K562 (cell line): ENCODE measurements at regions not wholly inside any gene's neighbourhood (a gene's known extent, or its start where the extent isn't known, plus 50 kb on each side); places are given as distances from the start of the nearest gene placed in this dataset.

ENCODE experiments used
- ARHGAP35 ChIP-seq: fragments of 450-650 bp; IDR thresholded peaks from 2 replicates; pipeline ENCODE4 v1.6.1; 2018; ENCODE audit not compliant: partially characterized antibody
- ATF1 ChIP-seq, 2 experiments: fragments of 450-650 bp in 1 of 2; IDR thresholded peaks; 2 replicates each; pipeline ENCODE4 v1.6.1; 2016; ENCODE audit warnings: missing compliant biosample characterization in 1 of 2, missing genetic modification characterization in 1 of 2
- BACH1 ChIP-seq: fragments of 200-800 bp; sonication (Bioruptor generic); IDR thresholded peaks from 2 replicates; pipeline ENCODE4 v1.6.1; 2016; ENCODE audit warnings: missing genetic modification characterization, missing compliant biosample characterization
- BCL6 ChIP-seq: fragments of 250-450 bp; sonication (Bioruptor Pico); IDR thresholded peaks from 2 replicates; pipeline ENCODE4 v1.4.0; 2020
- CXXC5 ChIP-seq: fragments of 250-450 bp; sonication (Bioruptor Pico); IDR thresholded peaks from 2 replicates; pipeline ENCODE4 v1.8.0; 2022; ENCODE audit warnings: inconsistent platforms, mild to moderate bottlenecking, moderate library complexity
- DMBX1 ChIP-seq: fragments of 250-450 bp; sonication (Bioruptor Pico); IDR thresholded peaks from 2 replicates; pipeline ENCODE4 v1.8.0; 2022; ENCODE audit warnings: inconsistent platforms, mild to moderate bottlenecking, moderate library complexity, borderline replicate concordance
- E2F6 ChIP-seq, 2 experiments: IDR thresholded peaks; 2 replicates each; pipeline ENCODE4 v1.6.1; 2011; ENCODE audit warnings: borderline replicate concordance in 1 of 2, control low read depth in 1 of 2, low read depth in 1 of 2, low read length in 1 of 2, mild to moderate bottlenecking in 1 of 2, mixed read lengths in 1 of 2, moderate library complexity in 1 of 2; ENCODE audit not compliant: insufficient read depth in 1 of 2, insufficient read length in 1 of 2, poor library complexity in 1 of 2, severe bottlenecking in 1 of 2; ENCODE audit errors: extremely low read depth in 1 of 2
- FOXK2 ChIP-seq, 2 experiments: fragments of 450-650 bp; IDR thresholded peaks in 1 of 2; conservative IDR thresholded peaks in 1 of 2; 2 replicates each; pipeline ENCODE4 v1.6.1; 2016; ENCODE audit warnings: low read depth in 2 of 2, mild to moderate bottlenecking in 1 of 2
- GATAD2B ChIP-seq: fragments of 450-650 bp; IDR thresholded peaks from 2 replicates; pipeline ENCODE4 v1.6.1; 2017; ENCODE audit warnings: mild to moderate bottlenecking, borderline replicate concordance
- MECOM ChIP-seq: fragments of 250-450 bp; sonication (Bioruptor Pico); IDR thresholded peaks from 2 replicates; pipeline ENCODE4 v1.8.0; 2022; ENCODE audit warnings: inconsistent platforms
- MTA3 ChIP-seq: fragments of 450-650 bp; formaldehyde crosslinking; IDR thresholded peaks from 2 replicates; pipeline ENCODE4 v1.6.1; 2017; ENCODE audit warnings: mild to moderate bottlenecking, borderline replicate concordance
- NFIC ChIP-seq: fragments of 450-650 bp; IDR thresholded peaks from 2 replicates; pipeline ENCODE4 v1.6.1; 2017; ENCODE audit warnings: mild to moderate bottlenecking, inconsistent platforms
- SMARCA4 ChIP-seq: fragments of 450-650 bp; IDR thresholded peaks from 2 replicates; pipeline ENCODE4 v1.6.1; 2016
- STAT5B ChIP-seq: fragments of 250-450 bp; sonication (Bioruptor Pico); IDR thresholded peaks from 2 replicates; pipeline ENCODE4 v1.8.0; 2021; ENCODE audit warnings: mild to moderate bottlenecking, inconsistent platforms
- TEAD4 ChIP-seq, 2 experiments: sonication (generic) in 1 of 2; formaldehyde crosslinking in 1 of 2; IDR thresholded peaks; 2 replicates each; pipeline versions ENCODE4 v1.6.1 to v1.8.0; 2012 to 2022; ENCODE audit warnings: borderline replicate concordance in 1 of 2, inconsistent platforms in 1 of 2, low read length in 1 of 2, mild to moderate bottlenecking in 1 of 2, missing genetic modification reagents in 1 of 2
- THRA ChIP-seq: fragments of 450-650 bp; IDR thresholded peaks from 2 replicates; pipeline ENCODE4 v1.6.1; 2017; ENCODE audit warnings: mild to moderate bottlenecking, moderate library complexity
- USF1 ChIP-seq: sonication (generic); formaldehyde crosslinking; IDR thresholded peaks from 2 replicates; pipeline ENCODE4 v1.9.0; 2022; ENCODE audit warnings: mild to moderate bottlenecking, missing genetic modification reagents
- ZNF197 ChIP-seq: fragments of 200-800 bp; sonication (Bioruptor generic); IDR thresholded peaks from 2 replicates; pipeline ENCODE4 v1.6.1; 2016; ENCODE audit warnings: low read depth, missing genetic modification characterization, missing compliant biosample characterization
- ZNF444 ChIP-seq: fragments of 250-450 bp; sonication (Bioruptor Pico); IDR thresholded peaks from 2 replicates; pipeline ENCODE4 v1.4.0; 2020; ENCODE audit warnings: mild to moderate bottlenecking, moderate library complexity
- ZNF589 ChIP-seq: fragments of 200-800 bp; sonication (Bioruptor generic); IDR thresholded peaks from 2 replicates; pipeline ENCODE4 v1.6.1; 2016; ENCODE audit warnings: low read depth, missing genetic modification characterization, missing compliant biosample characterization
- ZNF655 ChIP-seq: fragments of 250-450 bp; sonication (Bioruptor Pico); IDR thresholded peaks from 2 replicates; pipeline ENCODE4 v1.5.0; 2021
- ZNF76 ChIP-seq: fragments of 250-450 bp; sonication (Bioruptor Pico); IDR thresholded peaks from 2 replicates; pipeline ENCODE4 v1.4.0; 2020; ENCODE audit warnings: mild to moderate bottlenecking, moderate library complexity, borderline replicate concordance
- ZNF79 ChIP-seq: fragments of 250-450 bp; sonication (Bioruptor Pico); IDR thresholded peaks from 2 replicates; pipeline ENCODE4 v1.4.0; 2020; ENCODE audit warnings: low read depth, mild to moderate bottlenecking, moderate library complexity

GRCh38 chr1:109826930-109827349, 63.2 kb upstream of the EPS8L3 start (continued):
- TF ChIP-seq ZNF197 (CRISPR knock-in tag) = peak; percentile 87; the same call in 1 of the 2 replicates
- TF ChIP-seq ATF1 (CRISPR knock-in tag; IDR thresholded peaks at IDR 0.05) = no peak
- TF ChIP-seq ATF1 (tag; IDR thresholded peaks at IDR 0.05) = peak; percentile 29; the same call in 1 of the 2 replicates
- TF ChIP-seq USF1 = peak; percentile 87
- TF ChIP-seq NFIC = peak; percentile 32; the same call in 1 of the 2 replicates
- peak; percentile 40; the same call in 1 of the 2 replicates for TF ChIP-seq TEAD4 (IDR thresholded peaks at IDR 0.05; ENCODE audit: low read length)
- no peak for TF ChIP-seq TEAD4 (CRISPR knock-in tag; IDR thresholded peaks at IDR 0.05; ENCODE audit: borderline replicate concordance)
- TF ChIP-seq MTA3 = no peak; the same call in 1 of the 2 replicates
- no peak for TF ChIP-seq ZNF655 (CRISPR knock-in tag)
- TF ChIP-seq GATAD2B = peak; percentile 31; the same call in 1 of the 2 replicates
- peak; percentile 90 for TF ChIP-seq CXXC5 (CRISPR knock-in tag)
- TF ChIP-seq BCL6 (CRISPR knock-in tag) = peak; percentile 72
- TF ChIP-seq E2F6 (IDR thresholded peaks at IDR 0.05; ENCODE audit: borderline replicate concordance in 1 of 2, extremely low read depth in 1 of 2, insufficient read depth in 1 of 2, insufficient read length in 1 of 2, low read depth in 1 of 2, low read length in 1 of 2, poor library complexity in 1 of 2, severe bottlenecking in 1 of 2) = peak; percentile 61 to 76
- TF ChIP-seq DMBX1 (CRISPR knock-in tag) = peak; percentile 96
- TF ChIP-seq THRA = no peak
- peak; percentile 85 for TF ChIP-seq ZNF79
- peak in 1 of 2 experiments; percentile 38; a peak in 1 of 4 replicates for TF ChIP-seq FOXK2 (conservative IDR thresholded peaks at IDR 0.05 in 1 of 2, IDR thresholded peaks at IDR 0.05 in 1 of 2; ENCODE audit: low read depth in 2 of 2)
- 0 out of 2 replicates have a peak, but pooled peaks have one; percentile 55 for TF ChIP-seq ZNF76
- TF ChIP-seq STAT5B = no peak
- peak; percentile 79; the same call in 1 of the 2 replicates for TF ChIP-seq ZNF444 (CRISPR knock-in tag)
- no peak for TF ChIP-seq ARHGAP35
- peak; percentile 98 for TF ChIP-seq ZNF589 (CRISPR knock-in tag)
- peak; percentile 71; the same call in 1 of the 2 replicates for TF ChIP-seq MECOM (CRISPR knock-in tag)
- peak; percentile 89 for TF ChIP-seq BACH1 (tag)
- TF ChIP-seq SMARCA4 = peak; percentile 32; the same call in 1 of the 2 replicates
